WI38 (cell line): ENCODE measurements at regions not wholly inside any gene's neighbourhood (a gene's known extent, or its start where the extent isn't known, plus 50 kb on each side); places are given as distances from the start of the nearest gene placed in this dataset.

Experiments used
- H3K4me3 ChIP-seq: 2 replicates; pipeline ENCODE4 v1.5.1; 2011; ENCODE audit warnings: low read depth, mild to moderate bottlenecking, control low read depth, low read length
- TF ChIP-seq, protein P1 (sequence below): IDR thresholded peaks from 2 replicates; pipeline ENCODE4 v1.5.1; 2012; ENCODE audit warnings: low read depth, mild to moderate bottlenecking, control low read depth, low read length

DNA sequence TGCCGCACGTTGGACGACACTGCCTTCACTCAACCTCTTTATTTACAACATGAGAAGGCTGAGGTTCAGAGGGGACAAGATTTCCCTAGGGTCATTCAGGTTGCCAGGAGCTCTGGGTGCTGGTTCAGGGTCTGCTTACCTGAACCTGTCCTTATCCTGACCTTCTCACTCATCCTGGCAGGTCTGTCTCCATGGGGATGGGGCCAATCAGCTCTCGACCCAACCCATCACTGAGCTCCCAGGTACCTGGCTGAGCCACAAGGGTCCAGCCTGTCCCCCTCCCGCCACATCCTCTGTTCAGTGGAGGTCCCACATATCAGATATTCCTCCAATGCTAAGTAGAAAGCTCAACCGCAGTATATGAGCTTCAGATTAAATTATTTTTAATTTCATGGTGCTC lies 225.6 kb downstream of the ANKRD60 start:
- TF ChIP-seq, protein P1, sequence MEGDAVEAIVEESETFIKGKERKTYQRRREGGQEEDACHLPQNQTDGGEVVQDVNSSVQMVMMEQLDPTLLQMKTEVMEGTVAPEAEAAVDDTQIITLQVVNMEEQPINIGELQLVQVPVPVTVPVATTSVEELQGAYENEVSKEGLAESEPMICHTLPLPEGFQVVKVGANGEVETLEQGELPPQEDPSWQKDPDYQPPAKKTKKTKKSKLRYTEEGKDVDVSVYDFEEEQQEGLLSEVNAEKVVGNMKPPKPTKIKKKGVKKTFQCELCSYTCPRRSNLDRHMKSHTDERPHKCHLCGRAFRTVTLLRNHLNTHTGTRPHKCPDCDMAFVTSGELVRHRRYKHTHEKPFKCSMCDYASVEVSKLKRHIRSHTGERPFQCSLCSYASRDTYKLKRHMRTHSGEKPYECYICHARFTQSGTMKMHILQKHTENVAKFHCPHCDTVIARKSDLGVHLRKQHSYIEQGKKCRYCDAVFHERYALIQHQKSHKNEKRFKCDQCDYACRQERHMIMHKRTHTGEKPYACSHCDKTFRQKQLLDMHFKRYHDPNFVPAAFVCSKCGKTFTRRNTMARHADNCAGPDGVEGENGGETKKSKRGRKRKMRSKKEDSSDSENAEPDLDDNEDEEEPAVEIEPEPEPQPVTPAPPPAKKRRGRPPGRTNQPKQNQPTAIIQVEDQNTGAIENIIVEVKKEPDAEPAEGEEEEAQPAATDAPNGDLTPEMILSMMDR: no peak

DNA sequence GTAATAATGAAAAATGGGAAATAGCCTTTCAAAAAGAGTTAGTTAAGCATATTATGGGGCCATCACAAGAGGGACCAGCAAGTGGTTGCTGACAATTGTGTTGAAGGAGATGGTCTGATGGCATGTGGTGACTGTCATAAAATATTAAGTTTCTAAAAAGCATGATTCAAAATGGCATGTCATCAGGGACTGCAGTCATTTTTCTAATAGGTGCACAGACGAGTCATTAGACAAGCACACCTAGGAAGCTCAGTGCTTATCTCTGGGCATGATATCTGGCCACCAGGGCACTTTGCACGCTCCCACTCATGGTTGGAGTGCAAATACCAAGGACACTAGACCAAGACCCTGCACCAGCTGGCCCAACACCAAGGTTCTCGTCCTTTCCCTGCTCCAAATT lies 226.5 kb downstream of the ANKRD60 start:
- TF ChIP-seq, protein P1: no peak
- H3K4me3 ChIP-seq: no peak overlapping the region

More for the DNA sequence above, 225.6 kb downstream of the ANKRD60 start:
- H3K4me3 ChIP-seq: no peak overlapping the region

DNA sequence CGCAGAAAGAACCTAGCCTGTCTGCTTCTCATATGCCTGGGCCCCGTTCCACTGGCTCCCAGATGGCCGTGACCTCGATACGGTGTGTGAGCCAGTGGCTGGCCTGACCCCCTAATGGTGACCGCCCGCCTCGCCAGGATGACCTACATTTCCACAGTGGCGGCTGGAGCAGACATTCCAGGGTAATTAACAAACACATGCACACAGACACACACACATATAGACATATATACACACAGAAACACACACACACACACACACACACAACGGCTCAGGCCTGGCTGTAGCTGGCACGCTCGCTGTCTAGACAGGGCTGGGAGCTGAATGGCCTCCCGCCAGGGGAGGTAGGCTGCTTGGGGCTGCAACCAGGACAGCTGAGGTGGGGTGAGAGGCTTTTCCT lies 227.1 kb downstream of the ANKRD60 start:
- TF ChIP-seq, protein P1: no peak

DNA sequence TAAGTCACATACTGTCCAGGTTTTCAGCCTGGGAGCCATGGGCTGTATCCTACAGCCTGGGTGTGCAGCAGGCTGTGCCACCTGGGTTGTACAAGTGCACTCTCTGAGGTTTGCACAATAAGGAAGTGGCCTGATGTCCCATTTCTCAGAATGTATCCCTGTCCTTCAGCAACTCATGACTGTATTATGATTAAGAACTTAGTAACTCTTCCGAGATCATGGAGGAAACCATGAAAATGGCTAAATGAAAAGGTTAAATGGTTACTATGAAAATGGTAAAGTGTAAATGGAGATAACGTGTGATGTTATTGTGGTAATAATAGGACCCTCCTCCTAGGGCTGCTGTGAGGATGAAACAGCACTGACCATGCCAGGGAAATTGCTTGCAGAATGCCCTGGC lies 227.6 kb downstream of the ANKRD60 start:
- TF ChIP-seq, protein P1: no peak

More for the DNA sequence above, 227.1 kb downstream of the ANKRD60 start:
- H3K4me3 ChIP-seq: no peak overlapping the region

DNA sequence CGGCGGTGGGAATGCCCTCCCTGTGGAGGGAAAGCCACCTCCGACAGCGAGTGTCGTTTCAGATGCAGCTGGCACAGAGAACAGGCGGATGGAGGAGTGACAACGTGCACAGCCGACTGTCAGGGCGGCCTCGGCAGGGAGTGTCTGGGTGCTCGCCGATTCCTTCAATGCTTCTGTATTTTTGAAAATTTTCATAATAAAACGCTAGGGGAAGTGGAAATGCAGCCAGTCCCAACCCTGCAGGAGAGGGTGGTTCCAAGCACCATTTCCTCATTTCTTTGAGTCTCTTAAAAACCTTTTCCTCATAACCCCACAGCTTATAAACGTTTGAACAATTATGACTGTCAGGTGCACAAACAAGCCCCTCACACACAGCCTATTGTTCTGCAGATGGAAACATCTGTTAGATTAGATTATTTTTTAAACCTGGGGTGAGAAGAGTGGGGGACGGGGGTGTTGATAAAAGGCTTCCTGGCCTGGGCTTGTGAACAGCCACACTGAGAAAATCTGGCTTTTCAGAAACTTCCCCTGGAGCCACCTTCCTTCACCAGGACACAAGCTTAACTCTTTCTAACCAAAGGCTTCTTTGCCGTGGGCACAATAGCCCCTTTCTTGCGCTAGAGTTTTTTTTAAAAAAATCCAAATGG lies 228.9 kb downstream of the ANKRD60 start:
- TF ChIP-seq, protein P1: no peak
- no peak overlapping the region for H3K4me3 ChIP-seq

More for the DNA sequence above, 227.6 kb downstream of the ANKRD60 start:
- H3K4me3 ChIP-seq: no peak overlapping the region

DNA sequence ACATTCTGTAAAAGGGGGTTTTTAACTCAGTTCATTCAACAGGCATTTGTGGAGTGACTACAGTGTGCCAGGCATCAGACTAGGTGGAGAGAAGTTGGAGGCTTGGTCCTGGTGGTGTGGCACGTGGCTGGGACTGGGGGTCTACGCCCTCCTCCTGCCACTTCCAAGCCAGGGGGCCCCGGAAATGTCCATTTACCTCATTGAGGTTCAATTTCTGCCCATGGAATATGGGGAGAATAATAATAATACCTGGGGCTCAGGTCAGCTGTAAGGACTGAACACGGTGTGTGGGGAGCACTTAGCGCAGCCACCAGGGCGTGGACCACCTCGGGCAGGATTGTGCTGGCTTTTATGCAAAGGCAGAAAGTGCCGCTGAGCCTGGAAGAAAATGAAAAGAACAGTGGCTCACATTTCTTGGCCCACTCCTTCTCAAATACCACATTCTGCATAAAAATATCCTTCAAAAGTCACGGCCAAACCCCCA lies 229.4 kb downstream of the ANKRD60 start:
- no peak overlapping the region for H3K4me3 ChIP-seq
- TF ChIP-seq, protein P1: no peak

DNA sequence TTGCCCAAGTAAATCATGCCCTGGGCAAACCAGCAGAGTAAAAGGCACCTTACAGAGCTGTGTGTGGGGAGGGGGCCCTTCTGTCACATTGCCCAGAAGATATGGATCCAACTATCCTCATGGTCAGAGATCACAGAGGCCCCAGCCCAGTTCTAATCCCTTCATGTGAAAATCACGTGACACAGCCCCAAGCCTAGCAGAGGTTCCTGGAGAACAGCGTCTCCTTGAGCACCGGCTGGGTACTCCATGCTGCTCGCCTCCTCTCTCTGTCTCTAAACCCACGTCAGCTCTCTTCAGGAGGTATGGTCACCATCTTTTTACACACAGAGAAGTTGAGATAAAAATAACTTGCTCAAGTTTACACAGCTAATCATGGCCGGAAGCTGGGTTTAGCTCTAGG lies 230.2 kb downstream of the ANKRD60 start:
- no peak overlapping the region for H3K4me3 ChIP-seq
- TF ChIP-seq, protein P1: no peak
